HG02642 (cell line): ENCODE measurements at regions not wholly inside any gene's neighbourhood (a gene's known extent, or its start where the extent isn't known, plus 50 kb on each side); places are given as distances from the start of the nearest gene placed in this dataset.
"Not testable (repeated sequence)": the region's sequence is repeated elsewhere in the genome, so short reads cannot be mapped to it uniquely, and the experiment has no call there.

Experiments
- ATAC-seq: cut with Tn5 transposase; IDR thresholded peaks from one replicate; pipeline ENCODE4 v1.9.1; 2021; ENCODE audit warnings: mild to moderate bottlenecking; ENCODE audit not compliant: unreplicated experiment, poor library complexity

- ATAC-seq: no peak
These were observed 292.4 kb downstream of the PLPP3 start for GRCh38 chr1:56286956-56287355.

- no peak for ATAC-seq
These were observed 292.9 kb downstream of the PLPP3 start for GRCh38 chr1:56286506-56286905.

- ATAC-seq: no peak
These were observed 293.6 kb downstream of the PLPP3 start for GRCh38 chr1:56285554-56286402.

- no peak for ATAC-seq
These were observed 294.4 kb downstream of the PLPP3 start for GRCh38 chr1:56284928-56285327.

- no peak for ATAC-seq
These were observed 301.3 kb downstream of the PLPP3 start for GRCh38 chr1:56278061-56278460.

- no peak for ATAC-seq
These were observed 310.7 kb downstream of the PLPP3 start for GRCh38 chr1:56268519-56269140.

GRCh38 chr1:56267611-56268010 lies 311.8 kb downstream of the PLPP3 start:
- ATAC-seq: no peak

GRCh38 chr1:56266359-56266758 lies 313.0 kb downstream of the PLPP3 start:
- ATAC-seq: no peak

- no peak for ATAC-seq
These were observed 314.1 kb downstream of the PLPP3 start for GRCh38 chr1:56265216-56265615.

- ATAC-seq: no peak
These were observed 315.5 kb downstream of the PLPP3 start for GRCh38 chr1:56263908-56264307.

- no peak for ATAC-seq
These were observed 321.0 kb downstream of the PLPP3 start for GRCh38 chr1:56258371-56258770.

- ATAC-seq: no peak
These were observed 321.6 kb downstream of the PLPP3 start for GRCh38 chr1:56257726-56258125.

- no peak for ATAC-seq
These were observed 323.0 kb downstream of the PLPP3 start for GRCh38 chr1:56256153-56257000.

- no peak for ATAC-seq
These were observed 323.7 kb downstream of the PLPP3 start for GRCh38 chr1:56255516-56256152.

GRCh38 chr1:56254130-56254529 lies 325.2 kb downstream of the PLPP3 start:
- no peak for ATAC-seq

- no peak for ATAC-seq
These were observed 328.6 kb downstream of the PLPP3 start for GRCh38 chr1:56250809-56251208.

- ATAC-seq: no peak
These were observed 330.1 kb downstream of the PLPP3 start for GRCh38 chr1:56249234-56249633.

- ATAC-seq: no peak
These were observed 331.2 kb downstream of the PLPP3 start for GRCh38 chr1:56248138-56248537.

GRCh38 chr1:56246726-56247125 lies 332.6 kb downstream of the PLPP3 start:
- not testable (repeated sequence) for ATAC-seq

- ATAC-seq: no peak
These were observed 339.0 kb downstream of the PLPP3 start for GRCh38 chr1:56240400-56240799.
